ENCODE measurements at regions not wholly inside any gene's neighbourhood (a gene's known extent, or its start where the extent isn't known, plus 50 kb on each side); places are given as distances from the start of the nearest gene placed in this dataset.
A peak's percentile ranks its signal among the peaks of the same experiment; 100 is the strongest.

- no peak overlapping the region for H3K4me2 ChIP-seq (ENCODE audit: low read length)
- no peak overlapping the region for H2BK12ac ChIP-seq (ENCODE audit: low read length)
- H3K23ac ChIP-seq (ENCODE audit: low read length) = no peak overlapping the region
- H3K79me2 ChIP-seq (ENCODE audit: control insufficient read depth, insufficient read depth, low read length, poor library complexity) = no peaks in the 10 kb centered on the region
- no peak overlapping the region for H4K91ac ChIP-seq (ENCODE audit: low read depth, low read length)
- H3K36me3 ChIP-seq (ENCODE audit: control insufficient read depth in 1 of 2, insufficient read depth in 2 of 2, low read length in 2 of 2) = no peaks in the 10 kb centered on the region
- H3K18ac ChIP-seq (ENCODE audit: low read length) = no peak overlapping the region
- WGBS (ENCODE audit: extremely low coverage, insufficient coverage, insufficient read length) = no CpG with 5 or more reads among the region's 4 CpGs
- no peaks in the 10 kb centered on the region for H3K79me1 ChIP-seq (ENCODE audit: low read length)
- no peak overlapping the region for H2BK5ac ChIP-seq (ENCODE audit: low read depth, low read length, poor library complexity)
- H3K4me3 ChIP-seq (ENCODE audit: low read depth, low read length) = no peak overlapping the region
- no peak overlapping the region for H3K9ac ChIP-seq (ENCODE audit: low read length)
- H3K27me3 ChIP-seq (ENCODE audit: insufficient read depth, low read length) = no peaks in the 10 kb centered on the region
- H3K27ac ChIP-seq (ENCODE audit: low read depth, low read length) = no peak overlapping the region
- no peak overlapping the region for H3K4ac ChIP-seq (ENCODE audit: low read depth, low read length)
- H4K12ac ChIP-seq (ENCODE audit: low read depth, low read length) = no peak overlapping the region
- no peak overlapping the region for H4K8ac ChIP-seq (ENCODE audit: low read depth, low read length)
- H2BK120ac ChIP-seq (ENCODE audit: insufficient read depth, low read length, poor library complexity) = no peak overlapping the region
- H2AK5ac ChIP-seq (ENCODE audit: low read length) = no peak overlapping the region
- DNase-seq = no peak
- no peaks in the 10 kb centered on the region for H3K9me3 ChIP-seq (ENCODE audit: insufficient read depth, low read depth, low read length)
- no peak overlapping the region for H3K14ac ChIP-seq (ENCODE audit: low read length)
- no peak overlapping the region for H2AFZ ChIP-seq (ENCODE audit: insufficient read depth, low read length, poor library complexity)
- H3K4me1 ChIP-seq (ENCODE audit: control insufficient read depth in 1 of 2, insufficient read depth in 2 of 2, low read length in 2 of 2) = peaks cover 0 to 4% of the 10 kb centered on the region in 2 experiments
Measured at GRCh38 chrX:43552703-43553102, 103.4 kb upstream of the MAOA start.

GRCh38 chrX:43553257-43553656 lies 102.8 kb upstream of the MAOA start:
- Histone ChIP-seq H2BK5ac (ENCODE audit: low read depth, low read length, poor library complexity) (no peak overlapping the region), H2BK120ac (ENCODE audit: insufficient read depth, low read length, poor library complexity) (no peak overlapping the region), H3K4me1 (ENCODE audit: control insufficient read depth in 1 of 2, insufficient read depth in 2 of 2, low read length in 2 of 2) (peaks cover 0 to 4% of the 10 kb centered on the region in 2 experiments), H3K23ac (ENCODE audit: low read length) (no peak overlapping the region), H3K27ac (ENCODE audit: low read depth, low read length) (no peak overlapping the region), H4K91ac (ENCODE audit: low read depth, low read length) (no peak overlapping the region), H2BK12ac (ENCODE audit: low read length) (no peak overlapping the region), H3K18ac (ENCODE audit: low read length) (no peak overlapping the region), H3K79me1 (ENCODE audit: low read length) (no peaks in the 10 kb centered on the region), H2AK5ac (ENCODE audit: low read length) (no peak overlapping the region), H3K79me2 (ENCODE audit: control insufficient read depth, insufficient read depth, low read length, poor library complexity) (no peaks in the 10 kb centered on the region), H3K9ac (ENCODE audit: low read length) (no peak overlapping the region), H4K8ac (ENCODE audit: low read depth, low read length) (no peak overlapping the region), H3K9me3 (ENCODE audit: insufficient read depth, low read depth, low read length) (no peaks in the 10 kb centered on the region), H3K4ac (ENCODE audit: low read depth, low read length) (no peak overlapping the region), H3K14ac (ENCODE audit: low read length) (no peak overlapping the region), H4K12ac (ENCODE audit: low read depth, low read length) (no peak overlapping the region), H2AFZ (ENCODE audit: insufficient read depth, low read length, poor library complexity) (no peak overlapping the region), H3K4me2 (ENCODE audit: low read length) (no peak overlapping the region), H3K4me3 (ENCODE audit: low read depth, low read length) (no peak overlapping the region), H3K36me3 (ENCODE audit: control insufficient read depth in 1 of 2, insufficient read depth in 2 of 2, low read length in 2 of 2) (no peaks in the 10 kb centered on the region), H3K27me3 (ENCODE audit: insufficient read depth, low read length) (no peaks in the 10 kb centered on the region)
- no CpG with 5 or more reads among the region's 5 CpGs for WGBS (ENCODE audit: extremely low coverage, insufficient coverage, insufficient read length)
- DNase-seq = no peak

- Histone ChIP-seq H2BK120ac (ENCODE audit: insufficient read depth, low read length, poor library complexity) (no peak overlapping the region), H3K4me3 (ENCODE audit: low read depth, low read length) (no peak overlapping the region), H3K4me2 (ENCODE audit: low read length) (no peak overlapping the region), H4K12ac (ENCODE audit: low read depth, low read length) (no peak overlapping the region), H3K27ac (ENCODE audit: low read depth, low read length) (no peak overlapping the region), H4K8ac (ENCODE audit: low read depth, low read length) (no peak overlapping the region), H3K14ac (ENCODE audit: low read length) (no peak overlapping the region), H3K27me3 (ENCODE audit: insufficient read depth, low read length) (no peaks in the 10 kb centered on the region), H3K18ac (ENCODE audit: low read length) (no peak overlapping the region), H2BK5ac (ENCODE audit: low read depth, low read length, poor library complexity) (no peak overlapping the region), H3K9ac (ENCODE audit: low read length) (no peak overlapping the region), H3K79me1 (ENCODE audit: low read length) (no peaks in the 10 kb centered on the region), H3K4me1 (ENCODE audit: control insufficient read depth in 1 of 2, insufficient read depth in 2 of 2, low read length in 2 of 2) (peaks cover 0 to 4% of the 10 kb centered on the region in 2 experiments), H3K4ac (ENCODE audit: low read depth, low read length) (no peak overlapping the region), H3K79me2 (ENCODE audit: control insufficient read depth, insufficient read depth, low read length, poor library complexity) (no peaks in the 10 kb centered on the region), H2AK5ac (ENCODE audit: low read length) (no peak overlapping the region), H3K9me3 (ENCODE audit: insufficient read depth, low read depth, low read length) (no peaks in the 10 kb centered on the region), H3K23ac (ENCODE audit: low read length) (no peak overlapping the region), H4K91ac (ENCODE audit: low read depth, low read length) (no peak overlapping the region), H2BK12ac (ENCODE audit: low read length) (no peak overlapping the region), H3K36me3 (ENCODE audit: control insufficient read depth in 1 of 2, insufficient read depth in 2 of 2, low read length in 2 of 2) (no peaks in the 10 kb centered on the region), H2AFZ (ENCODE audit: insufficient read depth, low read length, poor library complexity) (no peak overlapping the region)
- WGBS (ENCODE audit: extremely low coverage, insufficient coverage, insufficient read length) = no CpG with 5 or more reads among the region's 1 CpG
- DNase-seq = no peak
Measured at GRCh38 chrX:43556207-43556606, 99.9 kb upstream of the MAOA start.

GRCh38 chrX:43557792-43558191 lies 98.3 kb upstream of the MAOA start:
- Histone ChIP-seq H2BK12ac (ENCODE audit: low read length) (no peak overlapping the region), H3K27me3 (ENCODE audit: insufficient read depth, low read length) (no peaks in the 10 kb centered on the region), H3K18ac (ENCODE audit: low read length) (no peak overlapping the region), H4K8ac (ENCODE audit: low read depth, low read length) (no peak overlapping the region), H3K4me2 (ENCODE audit: low read length) (no peak overlapping the region), H3K14ac (ENCODE audit: low read length) (no peak overlapping the region), H2AFZ (ENCODE audit: insufficient read depth, low read length, poor library complexity) (no peak overlapping the region), H3K4me3 (ENCODE audit: low read depth, low read length) (no peak overlapping the region), H3K36me3 (ENCODE audit: control insufficient read depth in 1 of 2, insufficient read depth in 2 of 2, low read length in 2 of 2) (no peaks in the 10 kb centered on the region), H3K79me2 (ENCODE audit: control insufficient read depth, insufficient read depth, low read length, poor library complexity) (no peaks in the 10 kb centered on the region), H3K9ac (ENCODE audit: low read length) (no peak overlapping the region), H2BK120ac (ENCODE audit: insufficient read depth, low read length, poor library complexity) (no peak overlapping the region), H3K79me1 (ENCODE audit: low read length) (no peaks in the 10 kb centered on the region), H3K27ac (ENCODE audit: low read depth, low read length) (no peak overlapping the region), H3K4me1 (ENCODE audit: control insufficient read depth in 1 of 2, insufficient read depth in 2 of 2, low read length in 2 of 2) (no peaks in the 10 kb centered on the region), H3K9me3 (ENCODE audit: insufficient read depth, low read depth, low read length) (no peaks in the 10 kb centered on the region), H4K91ac (ENCODE audit: low read depth, low read length) (no peak overlapping the region), H3K23ac (ENCODE audit: low read length) (no peak overlapping the region), H3K4ac (ENCODE audit: low read depth, low read length) (no peak overlapping the region), H4K12ac (ENCODE audit: low read depth, low read length) (no peak overlapping the region), H2AK5ac (ENCODE audit: low read length) (no peak overlapping the region), H2BK5ac (ENCODE audit: low read depth, low read length, poor library complexity) (no peak overlapping the region)
- DNase-seq = peak; percentile 27 to 77
- WGBS (ENCODE audit: extremely low coverage, insufficient coverage, insufficient read length) = no CpG with 5 or more reads among the region's 4 CpGs

Measured in trophoblast cell (in vitro differentiated cells and primary cell).